Stimulated activated CD8-positive, alpha-beta memory T cell treated with anti-CD3 and anti-CD28 coated beads, Interleukin-7, amount 100 ng/mL, for 48 hours (primary cell): ENCODE measurements at regions not wholly inside any gene's neighbourhood (a gene's known extent, or its start where the extent isn't known, plus 50 kb on each side); places are given as distances from the start of the nearest gene placed in this dataset.

Experiments
- DNase-seq, 2 donors: peaks; one replicate each; pipeline ENCODE4 v3.0.0-alpha.2; 2020; ENCODE audit warnings: low read depth in 1 of 2; ENCODE audit errors: extremely low read depth in 1 of 2

- DNase-seq = no peak
Observed at GRCh38 chr3:72496051-72496670, 352.1 kb downstream of the SHQ1 start.

GRCh38 chr3:72494626-72495025 lies 353.6 kb downstream of the SHQ1 start:
- no peak for DNase-seq

GRCh38 chr3:72494130-72494529 lies 354.1 kb downstream of the SHQ1 start:
- no peak for DNase-seq

GRCh38 chr3:72492240-72492639 lies 356.0 kb downstream of the SHQ1 start:
- DNase-seq = no peak

- DNase-seq = no peak
Observed at GRCh38 chr3:72490688-72491435, 357.4 kb downstream of the SHQ1 start.

GRCh38 chr3:72489901-72490300 lies 358.3 kb downstream of the SHQ1 start:
- DNase-seq = no peak

GRCh38 chr3:72488738-72489035 lies 359.6 kb downstream of the SHQ1 start:
- no peak for DNase-seq

GRCh38 chr3:72487946-72488737 lies 360.1 kb downstream of the SHQ1 start:
- DNase-seq = no peak

- peak; percentile 59 to 81 for DNase-seq
Observed at GRCh38 chr3:72487078-72487765, 361.0 kb downstream of the SHQ1 start.

GRCh38 chr3:72485641-72486040 lies 362.6 kb downstream of the SHQ1 start:
- no peak for DNase-seq

- DNase-seq = no peak
Observed at GRCh38 chr3:72483554-72484104, 364.6 kb downstream of the SHQ1 start.

GRCh38 chr3:72482589-72483321 lies 365.5 kb downstream of the SHQ1 start:
- peak; percentile 74 to 87 for DNase-seq

GRCh38 chr3:72481542-72481941 lies 366.7 kb downstream of the SHQ1 start:
- no peak for DNase-seq

- DNase-seq = no peak
Observed at GRCh38 chr3:72480366-72480765, 367.9 kb downstream of the SHQ1 start.

- DNase-seq = no peak
Observed at GRCh38 chr3:72479651-72480215, 368.5 kb downstream of the SHQ1 start.

- DNase-seq = no peak
Observed at GRCh38 chr3:72476139-72476483, 372.1 kb downstream of the SHQ1 start.

- DNase-seq = no peak
Observed at GRCh38 chr3:72475258-72476138, 372.7 kb downstream of the SHQ1 start.

- DNase-seq = no peak
Observed at GRCh38 chr3:72474775-72475174, 373.5 kb downstream of the SHQ1 start.

- no peak for DNase-seq
Observed at GRCh38 chr3:72473156-72473555, 375.1 kb downstream of the SHQ1 start.
